WTC11 (cell line): ENCODE measurements at regions not wholly inside any gene's neighbourhood (a gene's known extent, or its start where the extent isn't known, plus 50 kb on each side); places are given as distances from the start of the nearest gene placed in this dataset.

Source experiments
- ATAC-seq: fragments of 200-7000 bp; cut with Tn5 transposase; 2 replicates; pipeline ENCODE4 v1.10.0; 2021; ENCODE audit warnings: mild to moderate bottlenecking, moderate library complexity
- CTCF ChIA-PET: fragments of 300-600 bp; sonication (Branson Sonifier 250); formaldehyde crosslinking; loops from one replicate; lab custom pipeline; 2021; ENCODE audit warnings: antibody characterized with exemption; lab: Charles Lee
- POLR2A ChIA-PET: fragments of 350-600 bp; sonication (Branson Sonifier 250); formaldehyde crosslinking; loops from one replicate; lab custom pipeline; 2021; ENCODE audit warnings: antibody characterized with exemption; lab: Charles Lee
- DNase-seq: peaks from one replicate; pipeline ENCODE4 v3.0.0; 2021; ENCODE audit warnings: low spot score
- H3K27ac Mint-ChIP-seq: 2 replicates; pipeline ENCODE4 v1.8.0; 2021; ENCODE audit warnings: mixed read lengths
- H3K27me3 Mint-ChIP-seq: 2 replicates; pipeline ENCODE4 v1.8.0; 2021; ENCODE audit warnings: low read depth, mild to moderate bottlenecking, moderate library complexity, mixed read lengths
- H3K36me3 Mint-ChIP-seq: 2 replicates; pipeline ENCODE4 v1.8.0; 2021; ENCODE audit warnings: mixed read lengths
- H3K4me1 Mint-ChIP-seq: 2 replicates; pipeline ENCODE4 v1.8.0; 2022; ENCODE audit warnings: mixed read lengths
- H3K4me3 Mint-ChIP-seq: 2 replicates; pipeline ENCODE4 v1.8.0; 2021; ENCODE audit warnings: mild to moderate bottlenecking, moderate library complexity, mixed read lengths
- H3K9me3 Mint-ChIP-seq: 2 replicates; pipeline ENCODE4 v1.8.0; 2021; ENCODE audit warnings: mixed read lengths
- ETV6 ChIP-seq: sonication (generic); formaldehyde crosslinking; IDR thresholded peaks from 2 replicates; pipeline ENCODE4 v1.8.1; 2022; ENCODE audit warnings: mild to moderate bottlenecking, missing genetic modification reagents
- PRDM15 ChIP-seq: sonication (generic); formaldehyde crosslinking; IDR thresholded peaks from 2 replicates; pipeline ENCODE4 v1.8.0; 2022; ENCODE audit warnings: missing genetic modification reagents
- SMAD3 ChIP-seq: sonication (generic); formaldehyde crosslinking; IDR thresholded peaks from 2 replicates; pipeline ENCODE4 v1.8.0; 2022; ENCODE audit warnings: missing genetic modification reagents, mild to moderate bottlenecking, borderline replicate concordance
- SP1 ChIP-seq: sonication (generic); formaldehyde crosslinking; conservative IDR thresholded peaks from 2 replicates; pipeline ENCODE4 v1.8.1; 2022; ENCODE audit warnings: missing genetic modification reagents
- USF1 ChIP-seq: sonication (generic); formaldehyde crosslinking; IDR thresholded peaks from 2 replicates; pipeline ENCODE4 v1.8.0; 2022; ENCODE audit warnings: mild to moderate bottlenecking, missing genetic modification reagents
- ZBTB43 ChIP-seq: sonication (generic); formaldehyde crosslinking; IDR thresholded peaks from 2 replicates; pipeline ENCODE4 v1.8.1; 2023; ENCODE audit warnings: mild to moderate bottlenecking, missing genetic modification reagents
- ZNF219 ChIP-seq: sonication (generic); formaldehyde crosslinking; IDR thresholded peaks from 2 replicates; pipeline ENCODE4 v1.8.0; 2023; ENCODE audit warnings: missing genetic modification reagents, mild to moderate bottlenecking, borderline replicate concordance
- ZNF232 ChIP-seq: sonication (generic); formaldehyde crosslinking; IDR thresholded peaks from 2 replicates; pipeline ENCODE4 v1.8.0; 2022; ENCODE audit warnings: mild to moderate bottlenecking, missing genetic modification reagents
- ZNF425 ChIP-seq: fragments of 250-450 bp; sonication (Bioruptor Pico); conservative IDR thresholded peaks from 2 replicates; pipeline ENCODE4 v1.9.0; 2021; ENCODE audit warnings: mild to moderate bottlenecking
- TF ChIP-seq, protein P1 (sequence below): sonication (generic); formaldehyde crosslinking; IDR thresholded peaks from 2 replicates; pipeline ENCODE4 v1.8.1; 2023; ENCODE audit warnings: mild to moderate bottlenecking, missing genetic modification reagents, moderate library complexity
- TF ChIP-seq, protein P2 (sequence below): sonication (generic); formaldehyde crosslinking; conservative IDR thresholded peaks from 2 replicates; pipeline ENCODE4 v1.8.1; 2023; ENCODE audit warnings: mild to moderate bottlenecking, low read depth, missing genetic modification reagents, moderate library complexity
- TF ChIP-seq, protein P3 (sequence below): sonication (generic); formaldehyde crosslinking; IDR thresholded peaks from 2 replicates; pipeline ENCODE4 v1.8.1; 2023; ENCODE audit warnings: mild to moderate bottlenecking, missing genetic modification reagents, moderate library complexity
- TF ChIP-seq, protein P4 (sequence below): fragments of 250-450 bp; sonication (Bioruptor Pico); IDR thresholded peaks from 2 replicates; pipeline ENCODE4 v1.9.0; 2021; ENCODE audit warnings: mild to moderate bottlenecking, borderline replicate concordance
- TF ChIP-seq, protein P5 (sequence below): sonication (generic); formaldehyde crosslinking; IDR thresholded peaks from 2 replicates; pipeline ENCODE4 v1.8.1; 2022; ENCODE audit warnings: low read depth, mild to moderate bottlenecking, moderate library complexity, missing genetic modification reagents, borderline replicate concordance

DNA sequence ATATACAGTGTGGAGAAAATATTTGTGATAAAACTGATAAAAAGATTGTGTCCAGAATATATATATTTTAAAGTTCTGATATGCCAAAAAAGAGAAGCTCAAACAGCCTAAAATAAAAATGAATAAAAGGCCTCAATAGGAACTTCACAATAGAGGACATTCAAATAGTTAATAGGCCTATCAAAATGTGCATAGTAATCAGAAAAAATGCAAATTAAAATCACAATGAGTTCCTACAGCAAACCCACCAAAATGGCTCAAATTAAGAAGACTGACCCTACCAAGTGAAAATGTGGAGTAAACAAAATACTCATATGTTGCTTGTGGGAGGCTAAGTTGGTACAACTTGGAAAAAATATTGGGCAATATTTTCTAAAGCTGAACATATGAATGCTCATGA is 57.6 kb upstream of the COG2 start:
- ChIA-PET POLR2A (no interaction called here), CTCF (no interaction called here)
- Mint-ChIP-seq H3K4me3 (no peak overlapping the region), H3K4me1 (peaks cover 25% of the 10 kb centered on the region), H3K9me3 (peaks cover 23% of the 10 kb centered on the region), H3K27me3 (peaks cover 3% of the 10 kb centered on the region; the same call in 1 of the 2 replicates), H3K27ac (no peak overlapping the region), H3K36me3 (peaks cover 8% of the 10 kb centered on the region; the same call in 1 of the 2 replicates)
- DNase-seq (no peak), ATAC-seq (no peak)
- no peak for TF ChIP-seq ZNF232 (CRISPR knock-in tag)
- no peak for TF ChIP-seq USF1 (CRISPR knock-in tag)

DNA sequence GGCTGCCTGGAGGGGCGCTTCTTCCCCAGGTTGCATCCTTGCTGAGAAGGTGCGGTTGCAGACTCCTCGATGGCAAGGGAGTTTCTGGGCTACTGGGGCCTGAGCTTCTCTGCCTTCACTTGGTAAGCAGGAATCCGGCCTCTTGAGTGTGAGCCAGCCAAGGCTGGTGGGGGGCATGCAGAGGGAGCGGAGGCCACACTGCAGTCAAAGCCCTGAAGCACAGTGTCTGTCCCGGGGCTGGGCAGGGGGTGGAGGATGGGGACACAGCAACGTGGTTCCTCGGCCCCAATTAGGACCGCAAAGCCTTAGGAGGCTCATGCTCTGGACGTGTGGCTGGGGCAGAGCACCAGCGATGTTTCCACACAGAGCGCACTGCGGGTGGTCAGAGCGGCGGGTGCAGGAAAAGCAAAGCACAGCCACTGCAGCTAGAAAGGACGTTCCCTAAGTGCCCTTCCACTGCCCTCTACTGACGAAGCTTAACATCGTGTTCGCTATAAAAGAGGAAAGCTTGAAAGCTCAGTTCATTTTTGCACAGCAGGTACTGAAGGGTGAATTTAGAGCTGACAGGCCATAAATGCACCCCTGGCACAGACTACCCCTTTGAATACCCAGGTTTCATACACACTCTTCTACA is 60.7 kb upstream of the COG2 start:
- Mint-ChIP-seq H3K9me3 (peaks cover 23% of the 10 kb centered on the region), H3K4me3 (peak overlapping the region; percentile 42), H3K27ac (no peak overlapping the region), H3K4me1 (peaks cover 27% of the 10 kb centered on the region), H3K27me3 (peaks cover 22% of the 10 kb centered on the region), H3K36me3 (peaks cover 8% of the 10 kb centered on the region; the same call in 1 of the 2 replicates)
- ATAC-seq (peak; percentile 88), DNase-seq (peak; percentile 63)
- TF ChIP-seq ZNF219 (no peak), ZBTB43 (CRISPR knock-in tag) (no peak), SMAD3 (CRISPR knock-in tag) (no peak), ZNF425 (CRISPR knock-in tag) (no peak), SP1 (CRISPR knock-in tag) (0 out of 2 replicates have a peak, but pooled peaks have one; percentile 17), PRDM15 (no peak), ETV6 (CRISPR knock-in tag) (peak; percentile 44; the same call in 1 of the 2 replicates)
- TF ChIP-seq, protein P1, sequence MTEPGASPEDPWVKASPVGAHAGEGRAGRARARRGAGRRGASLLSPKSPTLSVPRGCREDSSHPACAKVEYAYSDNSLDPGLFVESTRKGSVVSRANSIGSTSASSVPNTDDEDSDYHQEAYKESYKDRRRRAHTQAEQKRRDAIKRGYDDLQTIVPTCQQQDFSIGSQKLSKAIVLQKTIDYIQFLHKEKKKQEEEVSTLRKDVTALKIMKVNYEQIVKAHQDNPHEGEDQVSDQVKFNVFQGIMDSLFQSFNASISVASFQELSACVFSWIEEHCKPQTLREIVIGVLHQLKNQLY, result no peak
- TF ChIP-seq, protein P2, sequence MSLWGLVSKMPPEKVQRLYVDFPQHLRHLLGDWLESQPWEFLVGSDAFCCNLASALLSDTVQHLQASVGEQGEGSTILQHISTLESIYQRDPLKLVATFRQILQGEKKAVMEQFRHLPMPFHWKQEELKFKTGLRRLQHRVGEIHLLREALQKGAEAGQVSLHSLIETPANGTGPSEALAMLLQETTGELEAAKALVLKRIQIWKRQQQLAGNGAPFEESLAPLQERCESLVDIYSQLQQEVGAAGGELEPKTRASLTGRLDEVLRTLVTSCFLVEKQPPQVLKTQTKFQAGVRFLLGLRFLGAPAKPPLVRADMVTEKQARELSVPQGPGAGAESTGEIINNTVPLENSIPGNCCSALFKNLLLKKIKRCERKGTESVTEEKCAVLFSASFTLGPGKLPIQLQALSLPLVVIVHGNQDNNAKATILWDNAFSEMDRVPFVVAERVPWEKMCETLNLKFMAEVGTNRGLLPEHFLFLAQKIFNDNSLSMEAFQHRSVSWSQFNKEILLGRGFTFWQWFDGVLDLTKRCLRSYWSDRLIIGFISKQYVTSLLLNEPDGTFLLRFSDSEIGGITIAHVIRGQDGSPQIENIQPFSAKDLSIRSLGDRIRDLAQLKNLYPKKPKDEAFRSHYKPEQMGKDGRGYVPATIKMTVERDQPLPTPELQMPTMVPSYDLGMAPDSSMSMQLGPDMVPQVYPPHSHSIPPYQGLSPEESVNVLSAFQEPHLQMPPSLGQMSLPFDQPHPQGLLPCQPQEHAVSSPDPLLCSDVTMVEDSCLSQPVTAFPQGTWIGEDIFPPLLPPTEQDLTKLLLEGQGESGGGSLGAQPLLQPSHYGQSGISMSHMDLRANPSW (CRISPR knock-in tag), result no peak
- TF ChIP-seq, protein P3, sequence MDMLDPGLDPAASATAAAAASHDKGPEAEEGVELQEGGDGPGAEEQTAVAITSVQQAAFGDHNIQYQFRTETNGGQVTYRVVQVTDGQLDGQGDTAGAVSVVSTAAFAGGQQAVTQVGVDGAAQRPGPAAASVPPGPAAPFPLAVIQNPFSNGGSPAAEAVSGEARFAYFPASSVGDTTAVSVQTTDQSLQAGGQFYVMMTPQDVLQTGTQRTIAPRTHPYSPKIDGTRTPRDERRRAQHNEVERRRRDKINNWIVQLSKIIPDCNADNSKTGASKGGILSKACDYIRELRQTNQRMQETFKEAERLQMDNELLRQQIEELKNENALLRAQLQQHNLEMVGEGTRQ (CRISPR knock-in tag), result no peak
- TF ChIP-seq, protein P4, sequence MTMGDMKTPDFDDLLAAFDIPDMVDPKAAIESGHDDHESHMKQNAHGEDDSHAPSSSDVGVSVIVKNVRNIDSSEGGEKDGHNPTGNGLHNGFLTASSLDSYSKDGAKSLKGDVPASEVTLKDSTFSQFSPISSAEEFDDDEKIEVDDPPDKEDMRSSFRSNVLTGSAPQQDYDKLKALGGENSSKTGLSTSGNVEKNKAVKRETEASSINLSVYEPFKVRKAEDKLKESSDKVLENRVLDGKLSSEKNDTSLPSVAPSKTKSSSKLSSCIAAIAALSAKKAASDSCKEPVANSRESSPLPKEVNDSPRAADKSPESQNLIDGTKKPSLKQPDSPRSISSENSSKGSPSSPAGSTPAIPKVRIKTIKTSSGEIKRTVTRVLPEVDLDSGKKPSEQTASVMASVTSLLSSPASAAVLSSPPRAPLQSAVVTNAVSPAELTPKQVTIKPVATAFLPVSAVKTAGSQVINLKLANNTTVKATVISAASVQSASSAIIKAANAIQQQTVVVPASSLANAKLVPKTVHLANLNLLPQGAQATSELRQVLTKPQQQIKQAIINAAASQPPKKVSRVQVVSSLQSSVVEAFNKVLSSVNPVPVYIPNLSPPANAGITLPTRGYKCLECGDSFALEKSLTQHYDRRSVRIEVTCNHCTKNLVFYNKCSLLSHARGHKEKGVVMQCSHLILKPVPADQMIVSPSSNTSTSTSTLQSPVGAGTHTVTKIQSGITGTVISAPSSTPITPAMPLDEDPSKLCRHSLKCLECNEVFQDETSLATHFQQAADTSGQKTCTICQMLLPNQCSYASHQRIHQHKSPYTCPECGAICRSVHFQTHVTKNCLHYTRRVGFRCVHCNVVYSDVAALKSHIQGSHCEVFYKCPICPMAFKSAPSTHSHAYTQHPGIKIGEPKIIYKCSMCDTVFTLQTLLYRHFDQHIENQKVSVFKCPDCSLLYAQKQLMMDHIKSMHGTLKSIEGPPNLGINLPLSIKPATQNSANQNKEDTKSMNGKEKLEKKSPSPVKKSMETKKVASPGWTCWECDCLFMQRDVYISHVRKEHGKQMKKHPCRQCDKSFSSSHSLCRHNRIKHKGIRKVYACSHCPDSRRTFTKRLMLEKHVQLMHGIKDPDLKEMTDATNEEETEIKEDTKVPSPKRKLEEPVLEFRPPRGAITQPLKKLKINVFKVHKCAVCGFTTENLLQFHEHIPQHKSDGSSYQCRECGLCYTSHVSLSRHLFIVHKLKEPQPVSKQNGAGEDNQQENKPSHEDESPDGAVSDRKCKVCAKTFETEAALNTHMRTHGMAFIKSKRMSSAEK (CRISPR knock-in tag), result no peak
- TF ChIP-seq, protein P5, sequence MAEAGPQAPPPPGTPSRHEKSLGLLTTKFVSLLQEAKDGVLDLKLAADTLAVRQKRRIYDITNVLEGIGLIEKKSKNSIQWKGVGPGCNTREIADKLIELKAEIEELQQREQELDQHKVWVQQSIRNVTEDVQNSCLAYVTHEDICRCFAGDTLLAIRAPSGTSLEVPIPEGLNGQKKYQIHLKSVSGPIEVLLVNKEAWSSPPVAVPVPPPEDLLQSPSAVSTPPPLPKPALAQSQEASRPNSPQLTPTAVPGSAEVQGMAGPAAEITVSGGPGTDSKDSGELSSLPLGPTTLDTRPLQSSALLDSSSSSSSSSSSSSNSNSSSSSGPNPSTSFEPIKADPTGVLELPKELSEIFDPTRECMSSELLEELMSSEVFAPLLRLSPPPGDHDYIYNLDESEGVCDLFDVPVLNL (CRISPR knock-in tag), result no peak
- POLR2A ChIA-PET, result no interaction called here
- CTCF ChIA-PET, result interaction anchor here (0.5 to 2.3 kb wide), 34 partner anchors 9 to 304 kb away, joined by 3 to 22 read pairs (median 4); partner anchors contain the start of genes COG2 and PGBD5
